ENCODE measurements at regions not wholly inside any gene's neighbourhood (a gene's known extent, or its start where the extent isn't known, plus 50 kb on each side); places are given as distances from the start of the nearest gene placed in this dataset.

DNA sequence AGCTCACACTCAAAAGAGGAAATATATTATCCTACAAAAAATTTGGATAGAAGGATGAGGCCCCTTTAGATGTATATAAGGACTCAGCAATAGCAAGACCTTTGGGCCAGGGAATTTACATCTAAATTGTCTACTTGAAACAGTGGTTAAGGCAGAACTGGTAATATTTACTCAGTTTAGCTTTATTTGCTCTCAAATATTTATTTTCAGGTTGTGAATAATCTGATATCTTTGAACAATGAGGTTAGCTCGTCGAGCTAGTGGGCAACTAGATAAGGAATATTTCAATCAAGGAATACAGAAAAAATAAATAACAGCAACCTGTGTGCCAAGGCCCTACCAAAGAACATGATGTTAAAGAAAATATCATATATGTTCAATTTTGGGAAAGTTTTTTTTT lies 966.3 kb downstream of the DTWD2 start:
- DNase-seq = no peak

DNA sequence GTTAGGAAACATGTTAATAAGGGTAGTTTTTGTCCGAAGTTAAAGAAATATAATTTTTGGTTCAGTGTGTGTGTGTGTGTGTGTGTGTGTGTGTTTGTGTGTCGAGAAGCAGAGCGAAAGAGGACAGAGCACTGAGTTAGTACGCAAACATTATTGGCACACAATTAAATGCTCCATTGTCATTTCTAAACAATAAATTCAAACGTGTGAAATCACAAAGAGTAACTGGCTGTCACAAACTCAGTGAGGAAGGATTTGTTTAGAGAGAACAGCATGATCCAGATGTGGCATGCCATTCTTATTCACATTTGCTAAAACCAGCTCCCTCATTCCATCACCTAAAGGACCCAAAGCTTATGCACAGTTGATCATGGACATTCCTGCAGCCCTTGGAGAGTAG lies 970.8 kb downstream of the DTWD2 start:
- no peak for DNase-seq

DNA sequence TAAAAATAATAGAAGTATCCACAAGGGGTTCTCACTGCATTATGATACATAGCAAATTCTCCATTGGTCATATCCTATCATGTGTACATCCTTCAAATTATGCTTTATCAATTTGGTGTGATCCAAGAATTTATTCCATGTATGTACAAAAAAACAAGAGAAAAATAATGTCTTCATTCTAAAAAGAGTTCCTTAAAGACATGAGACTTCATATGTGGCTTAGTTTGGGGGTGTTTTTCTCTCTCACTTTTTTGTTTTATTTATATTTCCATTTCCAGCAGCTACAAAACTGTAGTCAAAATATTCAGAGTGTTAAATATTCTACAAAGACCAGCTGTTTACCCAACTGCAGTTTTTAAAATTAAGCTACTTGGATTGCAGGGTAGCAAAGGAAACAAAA lies 972.0 kb downstream of the DTWD2 start:
- DNase-seq = no peak

DNA sequence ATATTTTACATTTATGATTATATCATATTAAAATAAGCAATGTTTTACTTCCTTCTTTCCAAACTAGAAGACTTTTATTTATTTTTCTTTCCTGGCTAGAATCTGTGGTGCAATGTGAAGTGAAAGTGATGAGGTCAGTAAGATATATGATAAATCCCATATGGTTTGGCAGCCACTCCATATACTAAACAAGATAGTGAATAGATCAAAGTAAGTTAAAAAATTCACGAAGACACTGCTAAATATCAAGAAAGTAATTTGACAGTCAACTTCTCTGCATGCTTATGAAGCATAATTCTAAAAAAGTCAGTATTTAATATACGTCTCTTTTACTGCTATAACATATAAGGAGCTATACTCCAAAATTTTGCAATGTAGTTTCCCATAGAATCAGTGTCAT lies 972.8 kb downstream of the DTWD2 start:
- no peak for DNase-seq

DNA sequence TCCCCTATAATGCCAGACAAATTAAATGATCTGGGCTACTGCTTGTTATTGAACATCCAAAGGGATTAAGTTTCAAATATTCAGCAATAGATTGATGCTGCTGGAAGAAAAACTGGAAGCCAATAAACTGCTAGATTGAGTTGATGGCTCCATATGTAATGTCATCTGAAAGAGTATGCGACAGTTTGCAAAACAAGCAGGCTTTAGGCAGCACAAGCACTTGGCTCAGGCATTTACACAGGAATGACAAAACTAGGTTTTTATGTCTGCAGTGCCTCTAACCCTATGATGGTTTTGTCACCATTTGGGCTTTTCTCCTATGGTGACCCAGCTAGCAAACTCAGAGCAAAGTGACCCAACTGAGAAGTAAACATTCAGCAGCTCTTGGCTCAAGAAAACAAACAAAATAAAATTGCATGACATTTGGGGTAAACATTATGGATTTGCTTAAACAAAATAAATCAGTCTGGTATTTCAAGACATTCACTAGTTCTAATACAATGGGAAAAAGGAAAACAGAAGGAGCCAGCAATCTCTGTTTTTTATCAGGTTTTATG lies 978.5 kb downstream of the DTWD2 start:
- no peak for DNase-seq

DNA sequence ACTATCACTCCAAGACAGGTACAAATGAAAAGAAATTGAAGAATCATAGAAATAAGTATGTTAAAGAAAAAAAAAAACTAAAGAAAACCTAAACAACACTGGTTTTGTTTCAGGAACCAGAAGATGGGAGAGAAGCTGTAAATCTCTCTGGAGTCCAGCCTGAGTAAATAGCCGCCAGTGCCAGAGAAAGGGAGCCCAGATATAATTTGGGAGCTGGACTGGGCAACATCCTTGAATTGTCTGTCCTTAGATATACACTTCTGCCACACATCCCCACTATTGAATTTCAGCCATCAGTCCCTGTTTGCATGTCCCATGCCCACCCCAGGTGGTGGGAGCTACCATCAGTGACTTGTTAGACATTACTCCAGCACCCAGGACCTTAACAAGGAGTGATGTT lies 979.6 kb downstream of the DTWD2 start:
- DNase-seq = no peak

DNA sequence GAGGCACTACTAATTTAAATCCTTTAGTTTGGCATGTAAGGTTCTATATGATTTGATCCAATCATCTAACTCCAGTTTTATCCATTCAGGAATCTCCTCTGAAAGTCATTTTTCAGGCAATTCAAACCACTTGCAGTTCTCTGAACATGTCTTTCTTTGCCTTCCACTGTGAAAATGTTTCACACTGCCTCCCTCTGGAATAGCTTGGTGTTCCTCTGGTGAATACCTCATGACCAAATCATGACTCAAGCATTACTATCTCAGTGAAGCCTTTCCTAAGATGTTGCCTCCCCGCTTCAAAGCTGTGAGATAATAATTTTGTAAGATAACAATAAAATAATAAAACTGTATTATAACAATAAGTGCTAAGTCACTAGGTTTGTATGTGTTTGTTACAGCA lies 981.1 kb downstream of the DTWD2 start:
- DNase-seq = no peak

DNA sequence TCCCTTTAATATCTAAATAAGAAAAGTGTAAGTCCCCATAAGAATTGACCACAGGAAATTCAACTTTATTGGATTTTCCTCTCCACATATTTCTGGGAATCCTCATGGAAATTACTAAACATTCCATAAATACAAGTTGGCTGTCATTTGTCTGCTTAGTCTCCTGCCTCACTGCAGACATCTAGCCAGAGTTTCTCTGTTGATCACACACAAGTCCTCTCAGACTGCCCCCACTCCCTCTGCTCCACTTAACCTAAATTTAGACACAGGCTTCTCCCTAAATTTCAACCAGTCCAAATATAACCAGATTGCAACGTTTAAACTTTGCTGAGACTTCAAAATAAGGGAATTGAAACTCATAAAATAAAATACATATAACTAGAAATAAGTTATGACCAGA lies 982.1 kb downstream of the DTWD2 start:
- DNase-seq = no peak

DNA sequence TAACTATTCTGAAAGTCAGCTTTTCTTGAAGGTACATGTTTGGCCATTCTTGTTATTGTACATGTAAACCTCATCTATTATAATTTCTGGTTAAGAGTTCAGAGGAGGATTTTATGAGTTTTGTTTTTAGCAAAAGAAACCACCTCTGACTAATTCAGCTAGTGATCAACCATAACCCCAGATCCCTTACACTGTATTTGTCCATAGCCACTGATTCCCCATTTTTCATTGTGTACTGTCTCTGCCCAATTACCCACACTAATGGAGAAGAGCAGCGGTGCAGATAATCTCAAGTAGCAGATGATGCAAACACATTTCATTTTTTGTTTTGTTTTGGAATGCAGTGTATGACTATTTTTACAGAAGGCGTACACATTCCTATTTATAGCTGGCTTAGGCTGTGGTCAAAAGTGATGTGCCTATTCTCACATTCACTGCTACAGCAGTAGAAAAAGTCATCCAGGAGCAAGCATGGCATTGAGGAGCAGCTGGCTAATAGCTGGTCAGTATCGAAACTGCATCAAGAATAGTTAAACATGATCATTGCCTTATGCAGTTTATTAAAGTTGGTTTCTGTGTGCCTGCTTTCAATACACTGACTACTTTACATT lies 988.3 kb downstream of the DTWD2 start:
- DNase-seq = no peak

DNA sequence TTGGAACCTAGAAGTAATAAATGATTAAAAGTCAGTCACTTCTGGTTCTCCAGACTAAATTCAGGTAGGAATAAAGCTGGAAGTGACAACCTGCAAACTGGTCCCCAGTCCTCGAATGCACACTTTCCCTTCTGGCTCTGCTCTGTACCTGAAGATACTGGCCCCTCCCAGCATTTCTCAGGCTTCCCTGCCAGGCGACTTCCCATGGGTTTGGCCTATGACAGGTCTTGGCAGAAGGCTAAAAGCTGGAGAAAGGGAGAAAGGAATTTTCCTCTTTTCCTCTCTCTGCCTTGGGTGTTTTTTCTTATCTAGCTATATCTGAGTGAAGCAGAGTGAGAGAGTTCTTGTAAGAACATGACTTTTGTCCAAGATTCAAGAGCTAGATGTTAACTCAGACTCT lies 1005.7 kb downstream of the DTWD2 start:
- no peak for DNase-seq

DNA sequence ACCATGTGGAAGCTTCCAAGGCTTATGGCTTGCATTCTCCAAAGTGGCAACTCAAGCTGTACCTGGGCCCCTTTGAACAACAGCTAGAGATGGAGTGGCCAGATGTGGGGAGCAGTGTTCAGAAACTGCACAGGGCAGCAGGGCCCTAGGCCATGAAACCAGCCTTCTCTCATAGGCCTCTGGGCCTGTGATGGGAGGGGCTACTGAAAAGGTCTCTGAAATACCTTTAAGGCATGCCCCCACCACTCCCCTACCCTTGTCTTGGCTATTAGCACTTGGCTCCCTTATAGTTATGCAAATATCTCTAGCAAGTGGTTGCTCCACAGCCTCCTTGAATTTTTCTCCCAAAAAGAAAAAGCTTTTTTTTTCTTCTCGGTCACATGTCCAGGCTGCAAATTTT lies 1014.6 kb downstream of the DTWD2 start:
- DNase-seq = no peak

DNA sequence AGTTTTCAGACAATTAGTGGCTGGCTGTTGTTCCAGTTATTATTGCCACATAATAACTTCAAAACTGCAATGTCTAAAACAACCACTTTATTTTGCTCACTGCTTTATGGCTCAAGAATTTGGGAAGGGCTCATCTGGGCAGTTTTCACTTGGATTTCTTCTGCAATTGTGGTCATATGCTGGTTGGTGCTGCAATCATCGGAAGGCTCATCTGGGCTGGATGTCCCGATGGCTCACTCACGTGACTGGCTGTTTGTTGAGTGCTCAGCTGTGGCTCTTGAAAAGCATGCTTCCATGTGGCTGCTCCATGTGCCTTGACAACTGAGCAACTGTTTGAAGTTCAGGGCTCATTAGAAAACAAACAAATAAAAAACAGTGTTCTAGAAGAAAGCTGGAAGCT lies 1032.5 kb downstream of the DTWD2 start:
- DNase-seq = no peak

DNA sequence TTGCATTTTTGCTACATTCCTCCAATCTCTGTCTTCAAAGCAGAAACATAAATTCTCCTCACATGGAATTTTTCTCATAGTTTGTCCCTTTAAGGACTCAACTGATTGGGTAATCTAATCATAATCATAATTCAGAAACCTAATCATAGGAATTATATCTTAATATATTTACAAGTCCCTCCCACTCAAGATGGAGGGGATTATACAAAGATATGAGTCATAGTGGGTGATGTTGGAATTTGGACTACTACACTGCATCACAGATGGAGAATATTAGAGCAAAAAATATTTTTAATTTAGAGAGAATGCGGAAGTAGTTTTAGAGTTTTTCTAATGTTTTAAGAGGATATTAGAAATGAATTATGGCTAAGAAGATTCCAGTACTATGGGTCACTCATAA lies 1034.0 kb downstream of the DTWD2 start:
- no peak for DNase-seq

DNA sequence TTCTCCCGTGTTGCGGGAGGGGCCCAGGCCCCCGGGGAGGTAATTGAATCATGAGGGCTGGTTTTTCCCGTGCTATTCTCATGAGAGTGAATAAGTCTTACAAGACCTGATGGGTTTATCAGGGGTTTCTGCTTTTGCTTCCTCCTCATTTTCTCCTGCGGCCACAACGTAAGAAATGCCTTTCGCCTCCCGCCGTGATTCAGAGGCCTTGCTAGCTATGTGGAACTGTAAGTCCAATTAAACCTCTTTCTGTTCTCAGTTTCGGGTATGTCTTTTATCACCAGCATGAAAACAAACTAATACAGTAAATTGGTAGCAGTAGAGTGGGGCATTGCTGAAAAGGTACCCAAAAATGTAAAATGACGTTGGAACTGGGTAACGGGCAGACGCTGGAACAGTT lies 1035.1 kb downstream of the DTWD2 start:
- DNase-seq = no peak

DNA sequence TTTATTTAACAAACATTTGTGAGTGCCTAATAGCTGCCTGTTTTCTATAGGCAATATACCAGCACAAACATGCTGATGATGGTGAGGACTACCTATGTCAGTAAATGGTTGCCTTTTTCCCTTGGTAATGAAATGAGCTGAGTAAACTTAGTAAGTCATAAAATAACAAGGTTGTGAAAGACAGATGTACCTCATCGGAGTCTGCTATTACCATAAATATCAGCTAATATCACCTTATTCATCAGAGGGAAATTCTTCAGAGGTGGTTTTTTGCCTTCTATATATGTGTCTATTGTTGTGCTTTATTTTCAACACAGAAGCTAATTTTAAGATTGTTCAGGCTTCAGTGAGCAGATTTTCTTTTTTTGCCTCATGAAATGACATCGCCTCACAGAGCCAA lies 1040.5 kb downstream of the DTWD2 start:
- DNase-seq = no peak

DNA sequence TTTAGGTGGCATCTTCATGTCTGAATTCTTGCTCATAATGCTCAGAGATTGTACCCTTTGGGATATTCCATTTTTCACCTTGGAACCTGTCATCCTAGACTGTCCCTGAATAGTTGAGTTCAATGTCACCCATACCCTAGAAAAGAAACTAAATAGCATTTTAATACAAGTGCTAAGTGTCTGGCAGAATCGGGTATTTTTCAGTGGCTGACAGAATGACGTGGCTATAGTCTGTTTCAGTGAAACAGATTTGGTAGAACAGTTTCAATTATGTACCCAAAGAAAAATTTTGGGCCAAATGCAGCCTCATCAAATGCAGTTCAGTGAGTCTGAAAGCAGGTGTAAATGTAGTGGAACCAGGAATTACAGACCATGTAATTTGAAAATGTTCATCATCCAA lies 1041.2 kb downstream of the DTWD2 start:
- DNase-seq = no peak

DNA sequence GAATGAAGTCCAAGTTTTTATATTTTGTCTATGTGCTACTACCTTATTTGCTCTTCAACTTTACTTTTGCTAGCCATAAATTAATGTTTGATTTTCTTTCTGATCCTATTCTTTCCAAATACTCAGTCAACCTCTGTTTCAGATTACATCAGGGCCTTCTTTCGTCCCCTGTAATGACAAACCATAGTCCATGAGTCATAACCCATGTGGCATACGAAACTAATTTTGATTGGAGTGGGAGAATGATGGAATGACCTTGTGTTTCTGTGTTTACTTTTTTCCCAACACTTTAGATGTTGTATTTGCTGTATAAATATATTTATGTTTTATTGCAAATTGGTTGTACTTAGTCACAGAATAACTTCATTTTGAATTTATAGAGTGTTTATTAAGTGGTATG lies 1043.1 kb downstream of the DTWD2 start:
- DNase-seq = no peak

DNA sequence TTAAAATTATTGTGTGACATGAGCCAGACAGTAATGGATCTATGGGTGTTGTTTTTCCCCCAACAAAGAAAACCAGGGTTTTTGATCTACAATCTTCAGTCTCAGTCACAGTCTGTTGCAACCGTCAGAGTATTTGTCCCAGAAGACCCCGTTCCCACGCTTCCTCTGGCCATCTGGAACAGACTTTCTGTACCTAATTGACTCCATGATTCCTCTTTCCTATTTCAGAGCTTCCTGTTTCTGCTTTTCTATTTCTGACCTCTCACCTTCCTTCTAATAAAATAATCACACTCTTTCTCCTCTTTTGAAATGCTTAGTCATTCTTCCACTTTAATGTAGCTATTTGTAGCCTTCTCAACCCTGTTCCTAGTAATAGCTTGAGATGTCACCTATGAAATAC lies 1044.8 kb downstream of the DTWD2 start:
- DNase-seq = no peak

DNA sequence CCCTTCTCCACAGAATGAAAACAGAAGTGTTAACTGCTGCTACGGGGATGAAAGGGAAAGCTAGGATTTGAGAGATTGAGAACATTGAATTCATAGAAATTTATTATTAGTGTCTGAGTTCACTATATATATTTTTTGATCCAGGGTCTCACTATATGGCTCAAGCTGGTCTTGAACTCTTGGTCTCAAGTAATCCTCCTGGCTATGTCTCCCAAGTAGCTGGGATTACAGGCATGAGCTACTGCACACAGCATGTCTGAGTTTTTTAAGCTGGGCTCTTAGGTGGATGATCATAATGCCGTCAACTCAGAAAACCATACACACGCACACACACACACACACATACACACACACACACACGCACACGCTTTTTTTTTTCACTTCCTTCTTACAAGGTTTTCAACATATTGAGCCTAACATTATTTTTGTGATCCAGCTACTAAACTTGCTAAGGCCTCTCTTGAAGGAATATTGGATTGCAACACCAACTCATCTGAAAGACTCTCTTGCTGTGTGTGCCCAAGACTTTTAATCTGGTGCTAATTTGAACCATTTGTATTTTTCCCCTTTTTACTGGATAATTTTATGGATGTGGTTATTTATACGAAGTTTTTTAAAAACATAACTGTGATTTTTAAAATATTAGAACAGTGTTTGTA lies 1045.4 kb downstream of the DTWD2 start:
- DNase-seq = no peak

DNA sequence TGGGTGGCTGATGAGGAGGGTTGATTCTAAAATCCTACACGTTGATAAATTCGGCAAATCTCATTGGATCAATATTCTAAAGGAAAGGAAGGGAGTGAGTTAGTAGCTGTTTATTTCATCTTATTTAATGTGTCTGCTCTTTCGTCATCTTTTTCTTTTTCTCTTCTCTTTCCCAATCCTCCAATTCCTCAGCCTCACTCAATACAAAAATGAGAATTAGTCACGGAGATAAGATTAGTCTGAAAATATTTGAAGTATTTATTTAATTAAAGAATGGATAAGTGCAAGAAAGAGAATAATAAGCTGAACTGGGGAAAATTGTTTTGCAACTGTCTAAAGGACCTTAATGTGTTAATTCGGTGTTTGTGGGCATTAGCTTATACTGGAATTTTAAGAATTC lies 1095.1 kb downstream of the DTWD2 start:
- no peak for DNase-seq

DNA sequence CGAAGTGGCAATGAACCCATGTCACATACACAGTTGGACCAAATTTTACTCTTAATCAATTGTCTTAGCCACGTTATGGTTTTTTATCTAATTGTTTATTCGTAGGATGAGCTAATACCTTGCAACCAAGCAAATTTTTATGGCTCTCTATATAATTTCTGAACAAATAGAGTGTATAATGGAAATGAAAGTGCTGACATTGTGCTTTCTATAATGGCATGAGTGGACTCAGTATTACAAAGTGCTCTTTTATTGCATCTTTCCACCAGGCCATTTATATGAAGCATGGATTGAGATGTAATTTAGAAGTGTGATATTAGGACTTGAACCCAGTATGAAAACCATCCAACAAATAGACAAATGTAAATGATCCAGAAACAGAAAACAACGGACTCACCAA lies 1096.0 kb downstream of the DTWD2 start:
- DNase-seq = no peak

DNA sequence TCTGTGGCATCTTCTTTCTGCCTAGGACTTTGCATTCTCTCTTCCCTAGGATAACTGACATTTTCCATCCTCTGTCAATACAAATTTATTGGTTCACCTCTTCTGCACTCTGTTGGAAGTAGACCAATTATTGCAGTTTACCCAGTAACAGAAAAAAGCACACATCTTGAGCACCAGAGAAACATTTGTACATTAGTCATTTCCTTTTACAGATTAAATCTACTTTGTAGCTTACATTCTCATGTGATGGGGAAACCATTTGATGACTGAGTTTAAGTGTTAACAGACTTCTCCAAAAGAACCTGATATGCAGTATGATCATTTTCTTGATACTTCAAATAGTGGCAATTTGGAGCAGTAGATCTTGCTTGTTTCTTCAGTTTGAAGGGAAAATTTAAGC lies 1098.8 kb downstream of the DTWD2 start:
- no peak for DNase-seq

DNA sequence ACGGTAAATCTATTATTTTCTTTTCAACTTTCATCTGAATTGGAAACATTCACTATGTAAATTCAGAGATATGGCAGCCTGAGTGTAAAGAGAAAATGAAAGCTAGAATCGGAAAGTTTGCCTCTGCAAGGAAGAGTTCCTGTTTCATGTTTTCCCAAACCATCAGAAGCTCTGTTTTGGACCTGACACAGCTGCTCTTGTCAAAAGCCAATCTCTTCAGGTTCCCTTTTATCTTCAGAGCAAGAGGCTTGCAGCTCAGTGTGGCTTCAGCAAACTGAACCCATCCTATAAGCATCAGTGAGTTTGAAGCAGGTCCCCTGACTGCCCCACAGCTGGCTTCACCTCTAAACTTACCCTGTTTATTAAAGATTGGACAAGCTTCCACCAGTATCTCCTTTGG lies 1099.7 kb downstream of the DTWD2 start:
- no peak for DNase-seq

DNA sequence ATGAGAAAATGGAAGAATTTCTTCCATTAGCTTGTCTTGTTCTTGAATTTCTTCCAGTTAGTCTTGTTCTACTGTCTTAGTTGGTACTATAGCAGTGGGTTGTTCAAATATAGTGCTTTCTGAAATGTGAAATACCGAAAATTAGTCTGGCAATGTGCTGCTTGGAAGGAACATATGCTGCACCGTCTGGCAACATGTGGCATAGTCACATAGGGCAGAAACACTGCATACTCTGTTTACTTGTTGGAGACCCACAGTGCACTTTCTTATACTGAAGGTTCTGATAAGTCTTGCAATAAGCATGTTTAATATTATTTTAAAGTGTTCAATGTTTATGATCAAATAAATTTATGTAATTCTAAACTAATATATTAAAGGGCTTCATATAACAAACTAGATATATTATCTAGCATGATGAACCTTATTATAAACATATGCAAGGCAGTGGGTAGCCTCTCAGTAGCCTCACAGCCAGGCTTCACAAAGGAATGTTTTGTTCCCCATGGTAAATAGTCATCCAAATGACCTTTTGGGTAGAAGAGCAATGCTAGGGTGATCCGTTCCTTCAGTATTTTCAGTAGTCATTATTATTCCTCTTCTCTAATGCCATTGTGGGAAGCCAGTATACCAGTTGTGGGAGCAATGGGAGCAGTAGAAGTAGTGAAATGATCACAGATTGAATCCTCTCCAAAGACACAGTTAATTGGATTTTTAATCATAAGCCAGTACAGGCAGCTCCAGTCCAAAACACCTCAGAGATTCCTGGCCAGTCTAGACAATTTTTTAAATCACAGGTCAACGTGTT lies 1106.7 kb downstream of the DTWD2 start:
- DNase-seq = no peak

All from activated CD4-positive, alpha-beta T cell treated with anti-CD3 and anti-CD28 coated beads for 48 hours (primary cell).